SU-DHL-6 (cell line): ENCODE measurements at regions not wholly inside any gene's neighbourhood (a gene's known extent, or its start where the extent isn't known, plus 50 kb on each side); places are given as distances from the start of the nearest gene placed in this dataset.

Experiments
- EZH2phosphoT487 ChIP-seq: fragments of 200-600 bp; sonication (generic), shearing (Covaris generic); conservative IDR thresholded peaks from 2 replicates; pipeline ENCODE4 v1.6.1; 2018; ENCODE audit warnings: mild to moderate bottlenecking, antibody characterized with exemption, low read length, moderate library complexity, mixed read lengths
- TF ChIP-seq, protein P1 (sequence below): fragments of 200-600 bp; sonication (generic); IDR thresholded peaks from one replicate; pipeline ENCODE4 v1.5.1; 2017; ENCODE audit warnings: antibody characterized with exemption, mild to moderate bottlenecking, low read length, moderate library complexity; ENCODE audit not compliant: insufficient read depth, poor library complexity, severe bottlenecking

GRCh38 chr9:92176800-92177185, 61.6 kb upstream of the SPTLC1 start:
- TF ChIP-seq, protein P1, sequence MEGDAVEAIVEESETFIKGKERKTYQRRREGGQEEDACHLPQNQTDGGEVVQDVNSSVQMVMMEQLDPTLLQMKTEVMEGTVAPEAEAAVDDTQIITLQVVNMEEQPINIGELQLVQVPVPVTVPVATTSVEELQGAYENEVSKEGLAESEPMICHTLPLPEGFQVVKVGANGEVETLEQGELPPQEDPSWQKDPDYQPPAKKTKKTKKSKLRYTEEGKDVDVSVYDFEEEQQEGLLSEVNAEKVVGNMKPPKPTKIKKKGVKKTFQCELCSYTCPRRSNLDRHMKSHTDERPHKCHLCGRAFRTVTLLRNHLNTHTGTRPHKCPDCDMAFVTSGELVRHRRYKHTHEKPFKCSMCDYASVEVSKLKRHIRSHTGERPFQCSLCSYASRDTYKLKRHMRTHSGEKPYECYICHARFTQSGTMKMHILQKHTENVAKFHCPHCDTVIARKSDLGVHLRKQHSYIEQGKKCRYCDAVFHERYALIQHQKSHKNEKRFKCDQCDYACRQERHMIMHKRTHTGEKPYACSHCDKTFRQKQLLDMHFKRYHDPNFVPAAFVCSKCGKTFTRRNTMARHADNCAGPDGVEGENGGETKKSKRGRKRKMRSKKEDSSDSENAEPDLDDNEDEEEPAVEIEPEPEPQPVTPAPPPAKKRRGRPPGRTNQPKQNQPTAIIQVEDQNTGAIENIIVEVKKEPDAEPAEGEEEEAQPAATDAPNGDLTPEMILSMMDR, result no peak
- TF ChIP-seq EZH2phosphoT487, result no peak
